ENCODE measurements at regions not wholly inside any gene's neighbourhood (a gene's known extent, or its start where the extent isn't known, plus 50 kb on each side); places are given as distances from the start of the nearest gene placed in this dataset.

DNA sequence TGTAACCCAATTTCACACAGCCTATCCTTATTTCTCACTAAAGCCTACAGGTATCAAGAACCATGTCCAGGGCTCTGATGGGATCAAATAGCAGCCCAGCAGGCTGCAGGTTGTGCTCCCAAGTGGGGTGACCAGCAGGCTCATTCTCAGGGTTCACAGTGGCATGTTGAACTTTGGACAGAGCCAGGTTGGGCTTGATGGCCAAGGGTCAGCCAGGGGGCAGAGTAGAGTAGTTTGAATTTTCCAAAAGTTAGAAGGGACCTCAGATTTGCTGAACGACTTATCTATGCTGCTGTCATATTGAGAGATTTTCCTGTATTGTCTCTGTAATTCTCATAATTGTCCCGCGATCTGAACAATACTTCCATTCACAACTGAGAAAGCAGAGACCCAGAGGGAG, 310.8 kb upstream of the BOD1L1 start:
- no peaks in the 10 kb centered on the region for H3K4me1 ChIP-seq (ENCODE audit: control insufficient read depth, insufficient read depth, low read length, poor library complexity, severe bottlenecking)
- H3K36me3 ChIP-seq (ENCODE audit: control insufficient read depth, insufficient read depth, low read length), result no peaks in the 10 kb centered on the region
- DNase-seq, result no peak
- H3K9me3 ChIP-seq (ENCODE audit: control insufficient read depth, low read length), result no peaks in the 10 kb centered on the region
- no peaks in the 10 kb centered on the region for H3K27me3 ChIP-seq (replicated peaks; ENCODE audit: control insufficient read depth, insufficient read depth, low read length, poor library complexity, severe bottlenecking)
- H3K27ac ChIP-seq (ENCODE audit: insufficient read depth, low read length, poor library complexity, severe bottlenecking), result no peak overlapping the region
- no peak overlapping the region for H3K4me3 ChIP-seq (ENCODE audit: insufficient read depth, low read depth, low read length, poor library complexity, severe bottlenecking)

DNA sequence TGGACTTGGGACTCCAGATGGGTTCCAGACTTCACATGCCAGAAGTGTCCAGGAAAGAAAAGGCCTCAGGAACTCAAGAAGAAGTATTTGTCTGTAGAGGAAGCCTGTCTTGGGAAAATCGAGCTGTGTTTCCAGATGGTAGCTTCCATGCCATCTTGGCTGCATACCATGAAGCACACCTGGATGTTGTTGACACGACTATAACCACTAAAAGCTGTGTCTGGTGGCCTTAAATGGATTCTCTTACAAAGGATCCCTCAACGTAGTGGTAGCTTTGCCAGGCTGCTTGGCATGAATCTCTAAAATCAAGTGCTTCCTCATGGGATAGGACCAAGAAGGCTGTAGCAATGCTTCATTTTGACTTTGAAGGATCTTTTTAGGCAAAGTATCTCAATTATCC, 313.4 kb upstream of the BOD1L1 start:
- Histone ChIP-seq H3K9me3 (ENCODE audit: control insufficient read depth, low read length) (no peaks in the 10 kb centered on the region), H3K4me3 (ENCODE audit: insufficient read depth, low read depth, low read length, poor library complexity, severe bottlenecking) (no peak overlapping the region), H3K27me3 (replicated peaks; ENCODE audit: control insufficient read depth, insufficient read depth, low read length, poor library complexity, severe bottlenecking) (no peaks in the 10 kb centered on the region), H3K4me1 (ENCODE audit: control insufficient read depth, insufficient read depth, low read length, poor library complexity, severe bottlenecking) (no peaks in the 10 kb centered on the region), H3K27ac (ENCODE audit: insufficient read depth, low read length, poor library complexity, severe bottlenecking) (no peak overlapping the region), H3K36me3 (ENCODE audit: control insufficient read depth, insufficient read depth, low read length) (no peaks in the 10 kb centered on the region)
- DNase-seq, result no peak

DNA sequence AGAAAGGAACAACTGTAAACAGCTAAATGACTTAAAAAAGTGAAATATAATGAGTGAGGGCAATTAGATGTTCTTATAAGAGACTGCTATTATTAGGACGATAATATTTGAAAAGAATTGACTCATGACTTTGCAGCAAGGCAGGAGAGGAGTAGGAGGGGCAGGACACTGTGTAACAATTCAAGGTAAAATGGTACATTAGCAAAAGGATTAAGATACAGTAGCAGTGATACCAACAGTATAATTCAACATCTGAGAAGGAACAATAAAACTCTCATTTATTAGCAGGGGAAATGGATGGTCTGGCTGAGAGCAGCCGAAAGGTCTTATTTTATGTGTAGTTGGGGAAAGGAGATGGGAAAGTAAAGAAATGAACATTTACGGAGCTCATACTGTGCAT, 315.5 kb upstream of the BOD1L1 start:
- Histone ChIP-seq H3K4me1 (ENCODE audit: control insufficient read depth, insufficient read depth, low read length, poor library complexity, severe bottlenecking) (no peaks in the 10 kb centered on the region), H3K9me3 (ENCODE audit: control insufficient read depth, low read length) (no peaks in the 10 kb centered on the region)
- no peak for DNase-seq

DNA sequence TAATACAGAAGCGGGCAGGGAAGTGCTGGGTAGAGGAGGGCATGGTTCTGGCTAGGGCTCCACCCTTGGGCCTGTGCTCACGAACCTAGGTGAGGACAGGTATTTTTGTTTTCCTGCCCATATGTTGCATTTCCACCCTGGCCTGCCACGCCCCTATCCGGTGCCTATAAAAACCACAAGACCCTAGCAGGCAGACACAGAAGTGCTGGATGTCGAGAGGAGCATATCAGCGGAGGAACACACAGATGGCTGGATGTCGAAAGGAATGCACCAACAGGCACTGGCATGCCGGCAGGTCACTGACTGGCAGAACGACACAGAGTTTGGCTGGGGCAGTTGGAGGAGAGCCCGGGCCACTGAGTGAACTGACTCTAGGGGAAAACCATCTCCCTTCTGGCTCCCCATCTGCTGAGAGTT, 316.6 kb upstream of the BOD1L1 start:
- Histone ChIP-seq H3K27ac (ENCODE audit: insufficient read depth, low read length, poor library complexity, severe bottlenecking) (no peak overlapping the region), H3K4me3 (ENCODE audit: insufficient read depth, low read depth, low read length, poor library complexity, severe bottlenecking) (no peak overlapping the region), H3K27me3 (replicated peaks; ENCODE audit: control insufficient read depth, insufficient read depth, low read length, poor library complexity, severe bottlenecking) (no peaks in the 10 kb centered on the region), H3K36me3 (ENCODE audit: control insufficient read depth, insufficient read depth, low read length) (no peaks in the 10 kb centered on the region), H3K9me3 (ENCODE audit: control insufficient read depth, low read length) (no peaks in the 10 kb centered on the region), H3K4me1 (ENCODE audit: control insufficient read depth, insufficient read depth, low read length, poor library complexity, severe bottlenecking) (no peaks in the 10 kb centered on the region)
- DNase-seq, result no peak

More for the DNA sequence above, 315.5 kb upstream of the BOD1L1 start:
- Histone ChIP-seq H3K4me3 (ENCODE audit: insufficient read depth, low read depth, low read length, poor library complexity, severe bottlenecking) (no peak overlapping the region), H3K36me3 (ENCODE audit: control insufficient read depth, insufficient read depth, low read length) (no peaks in the 10 kb centered on the region), H3K27ac (ENCODE audit: insufficient read depth, low read length, poor library complexity, severe bottlenecking) (no peak overlapping the region), H3K27me3 (replicated peaks; ENCODE audit: control insufficient read depth, insufficient read depth, low read length, poor library complexity, severe bottlenecking) (no peaks in the 10 kb centered on the region)

DNA sequence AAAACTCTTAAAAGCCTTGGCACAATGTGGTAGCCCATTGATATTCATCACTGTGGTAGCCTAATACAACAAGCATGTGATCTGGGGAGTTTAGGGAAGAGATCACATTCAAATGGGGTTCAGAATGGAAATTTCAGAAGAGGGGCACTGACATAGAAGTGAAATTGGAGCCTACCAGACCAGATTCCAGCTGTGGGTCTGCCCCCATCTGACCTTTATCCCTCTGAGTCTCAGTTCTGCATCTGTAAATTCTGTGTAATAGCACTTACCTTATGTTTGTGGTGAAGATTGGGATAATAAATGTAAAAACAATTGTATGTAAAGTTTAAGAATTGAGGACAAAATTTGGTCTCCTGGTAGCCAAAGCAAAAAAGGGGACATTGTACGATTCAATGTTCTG, 320.4 kb upstream of the BOD1L1 start:
- H3K4me1 ChIP-seq (ENCODE audit: control insufficient read depth, insufficient read depth, low read length, poor library complexity, severe bottlenecking), result no peaks in the 10 kb centered on the region
- no peaks in the 10 kb centered on the region for H3K27me3 ChIP-seq (replicated peaks; ENCODE audit: control insufficient read depth, insufficient read depth, low read length, poor library complexity, severe bottlenecking)
- no peak overlapping the region for H3K27ac ChIP-seq (ENCODE audit: insufficient read depth, low read length, poor library complexity, severe bottlenecking)
- no peak for DNase-seq
- no peak overlapping the region for H3K4me3 ChIP-seq (ENCODE audit: insufficient read depth, low read depth, low read length, poor library complexity, severe bottlenecking)
- H3K36me3 ChIP-seq (ENCODE audit: control insufficient read depth, insufficient read depth, low read length), result no peaks in the 10 kb centered on the region
- no peaks in the 10 kb centered on the region for H3K9me3 ChIP-seq (ENCODE audit: control insufficient read depth, low read length)

DNA sequence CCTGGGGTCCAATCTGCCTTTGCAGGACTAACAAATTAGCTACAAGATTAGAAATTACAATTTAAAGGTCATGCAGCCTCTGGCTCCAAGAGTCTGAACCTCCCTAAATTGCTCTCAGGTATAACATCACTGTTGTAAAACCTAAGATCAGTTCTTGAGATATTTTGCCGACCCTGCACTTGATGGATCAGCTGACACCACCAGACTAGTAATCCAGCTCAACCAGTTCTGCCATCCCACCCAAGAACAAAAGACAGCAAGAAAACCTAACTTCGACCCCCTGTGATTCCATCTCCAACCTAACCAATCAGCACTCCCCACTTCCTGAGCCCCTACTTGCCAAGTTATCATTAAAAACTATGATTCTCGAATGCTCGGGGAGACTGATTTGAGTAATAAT, 323.0 kb upstream of the BOD1L1 start:
- no peak for DNase-seq
- Histone ChIP-seq H3K4me3 (ENCODE audit: insufficient read depth, low read depth, low read length, poor library complexity, severe bottlenecking) (no peak overlapping the region), H3K36me3 (ENCODE audit: control insufficient read depth, insufficient read depth, low read length) (no peaks in the 10 kb centered on the region), H3K27ac (ENCODE audit: insufficient read depth, low read length, poor library complexity, severe bottlenecking) (no peak overlapping the region), H3K4me1 (ENCODE audit: control insufficient read depth, insufficient read depth, low read length, poor library complexity, severe bottlenecking) (no peaks in the 10 kb centered on the region), H3K9me3 (ENCODE audit: control insufficient read depth, low read length) (no peaks in the 10 kb centered on the region), H3K27me3 (replicated peaks; ENCODE audit: control insufficient read depth, insufficient read depth, low read length, poor library complexity, severe bottlenecking) (no peaks in the 10 kb centered on the region)

DNA sequence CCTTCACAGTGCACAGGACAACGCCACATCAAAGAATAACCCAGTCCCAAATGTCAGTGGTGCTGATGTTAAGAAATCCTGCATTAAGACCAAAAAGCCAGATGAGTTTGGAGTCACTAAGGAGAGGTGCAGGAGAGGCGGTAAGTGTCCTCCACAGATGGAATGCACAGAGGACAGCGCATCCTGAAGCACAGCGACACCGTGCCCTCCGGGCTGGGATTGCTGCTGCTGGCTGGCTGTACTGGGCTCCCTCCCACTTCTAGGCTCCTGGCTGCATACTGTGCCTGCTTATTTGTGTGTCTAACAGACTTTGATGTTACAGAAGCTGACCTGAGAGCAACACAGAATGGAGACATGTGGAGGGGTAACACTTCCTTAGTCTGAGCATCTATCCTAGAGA, 325.6 kb upstream of the BOD1L1 start:
- H3K27me3 ChIP-seq (replicated peaks; ENCODE audit: control insufficient read depth, insufficient read depth, low read length, poor library complexity, severe bottlenecking), result no peaks in the 10 kb centered on the region
- no peak for DNase-seq
- H3K36me3 ChIP-seq (ENCODE audit: control insufficient read depth, insufficient read depth, low read length), result no peaks in the 10 kb centered on the region
- H3K4me3 ChIP-seq (ENCODE audit: insufficient read depth, low read depth, low read length, poor library complexity, severe bottlenecking), result no peak overlapping the region
- no peaks in the 10 kb centered on the region for H3K9me3 ChIP-seq (ENCODE audit: control insufficient read depth, low read length)
- H3K4me1 ChIP-seq (ENCODE audit: control insufficient read depth, insufficient read depth, low read length, poor library complexity, severe bottlenecking), result no peaks in the 10 kb centered on the region
- no peak overlapping the region for H3K27ac ChIP-seq (ENCODE audit: insufficient read depth, low read length, poor library complexity, severe bottlenecking)

DNA sequence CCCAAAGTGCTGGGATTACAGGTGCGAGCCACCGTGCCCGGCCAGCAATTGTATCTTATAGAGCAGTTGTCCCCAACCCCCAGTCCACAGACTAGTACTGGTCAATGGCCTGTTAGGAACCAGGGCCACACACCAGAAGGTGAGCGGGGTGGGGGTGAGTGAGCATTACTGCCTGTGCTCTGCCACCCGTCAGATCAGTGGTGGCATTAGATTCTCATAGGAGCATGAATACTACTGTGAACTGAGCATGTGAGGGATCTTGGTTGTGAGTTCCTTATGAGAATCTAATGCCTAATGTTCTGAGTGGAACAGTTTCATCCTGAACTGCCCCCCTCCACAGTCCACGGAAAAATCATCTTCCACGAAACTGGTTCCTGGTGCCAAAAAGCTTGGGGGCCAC, 328.0 kb upstream of the BOD1L1 start:
- no peak for DNase-seq
- no peaks in the 10 kb centered on the region for H3K36me3 ChIP-seq (ENCODE audit: control insufficient read depth, insufficient read depth, low read length)
- no peak overlapping the region for H3K27ac ChIP-seq (ENCODE audit: insufficient read depth, low read length, poor library complexity, severe bottlenecking)
- H3K27me3 ChIP-seq (replicated peaks; ENCODE audit: control insufficient read depth, insufficient read depth, low read length, poor library complexity, severe bottlenecking), result no peaks in the 10 kb centered on the region
- H3K9me3 ChIP-seq (ENCODE audit: control insufficient read depth, low read length), result no peaks in the 10 kb centered on the region
- H3K4me3 ChIP-seq (ENCODE audit: insufficient read depth, low read depth, low read length, poor library complexity, severe bottlenecking), result no peak overlapping the region
- no peaks in the 10 kb centered on the region for H3K4me1 ChIP-seq (ENCODE audit: control insufficient read depth, insufficient read depth, low read length, poor library complexity, severe bottlenecking)

DNA sequence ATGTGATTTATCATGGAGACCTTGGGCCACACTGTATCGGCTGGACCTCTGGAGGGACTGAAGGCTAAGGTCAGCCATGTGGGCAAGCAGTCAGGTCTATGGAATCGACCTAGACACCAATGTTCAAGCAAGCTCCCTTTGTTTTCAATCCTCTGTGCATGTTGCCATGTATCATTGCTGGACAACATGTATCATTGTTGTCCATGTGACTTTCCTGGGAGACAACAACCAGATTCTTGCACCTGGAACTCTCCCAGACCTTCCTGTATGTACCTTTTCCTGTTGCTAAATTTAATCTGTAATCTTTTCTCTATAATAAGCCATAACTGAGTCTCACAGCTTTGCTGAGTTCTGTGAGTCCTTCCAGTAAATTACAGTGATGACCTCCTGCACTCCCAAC, 329.4 kb upstream of the BOD1L1 start:
- no peak for DNase-seq

DNA sequence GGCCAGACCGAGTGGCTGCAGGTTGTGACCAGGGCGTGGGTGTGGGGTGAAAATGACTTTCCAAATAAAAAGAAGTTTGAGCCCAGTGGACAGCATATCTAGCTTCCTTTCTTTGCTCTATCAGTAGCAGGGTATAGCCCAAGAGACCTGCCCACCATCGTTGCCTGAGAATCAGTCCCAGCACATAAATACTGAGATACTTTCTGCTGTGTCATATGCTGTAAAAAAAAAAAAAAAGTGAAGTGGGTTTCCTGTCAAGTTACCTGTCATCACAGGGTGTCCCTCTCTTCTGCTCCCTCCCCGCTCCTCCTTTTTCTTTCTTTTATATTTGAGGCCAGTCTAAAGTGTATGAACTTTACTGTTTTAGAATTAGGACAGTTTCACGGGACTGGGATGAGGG, 330.3 kb upstream of the BOD1L1 start:
- Histone ChIP-seq H3K27me3 (replicated peaks; ENCODE audit: control insufficient read depth, insufficient read depth, low read length, poor library complexity, severe bottlenecking) (no peaks in the 10 kb centered on the region), H3K27ac (ENCODE audit: insufficient read depth, low read length, poor library complexity, severe bottlenecking) (no peak overlapping the region), H3K4me1 (ENCODE audit: control insufficient read depth, insufficient read depth, low read length, poor library complexity, severe bottlenecking) (no peaks in the 10 kb centered on the region), H3K4me3 (ENCODE audit: insufficient read depth, low read depth, low read length, poor library complexity, severe bottlenecking) (no peak overlapping the region), H3K9me3 (ENCODE audit: control insufficient read depth, low read length) (no peaks in the 10 kb centered on the region), H3K36me3 (ENCODE audit: control insufficient read depth, insufficient read depth, low read length) (no peaks in the 10 kb centered on the region)
- DNase-seq, result no peak

More for the DNA sequence above, 329.4 kb upstream of the BOD1L1 start:
- no peaks in the 10 kb centered on the region for H3K9me3 ChIP-seq (ENCODE audit: control insufficient read depth, low read length)
- H3K27ac ChIP-seq (ENCODE audit: insufficient read depth, low read length, poor library complexity, severe bottlenecking), result no peak overlapping the region
- no peaks in the 10 kb centered on the region for H3K36me3 ChIP-seq (ENCODE audit: control insufficient read depth, insufficient read depth, low read length)
- no peaks in the 10 kb centered on the region for H3K4me1 ChIP-seq (ENCODE audit: control insufficient read depth, insufficient read depth, low read length, poor library complexity, severe bottlenecking)
- H3K27me3 ChIP-seq (replicated peaks; ENCODE audit: control insufficient read depth, insufficient read depth, low read length, poor library complexity, severe bottlenecking), result no peaks in the 10 kb centered on the region
- no peak overlapping the region for H3K4me3 ChIP-seq (ENCODE audit: insufficient read depth, low read depth, low read length, poor library complexity, severe bottlenecking)

DNA sequence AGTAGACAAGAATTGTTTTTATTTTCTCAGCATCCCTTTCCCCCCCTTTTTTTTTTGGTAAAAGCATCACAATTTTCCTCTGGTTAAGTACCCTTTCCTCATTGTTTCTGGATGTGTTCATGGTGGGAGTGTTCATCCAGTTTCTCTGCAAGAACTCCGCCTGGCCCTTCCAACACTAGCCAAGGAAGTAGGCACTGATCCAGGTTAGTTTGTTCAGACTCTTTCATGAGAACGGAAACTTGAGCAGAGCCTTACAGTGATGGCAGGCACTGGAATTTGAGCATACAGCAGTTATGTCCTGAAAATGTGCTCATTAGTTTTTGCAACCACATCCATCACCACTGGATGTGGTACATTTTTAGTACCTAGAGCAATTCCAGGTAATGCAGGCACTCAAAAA, 336.1 kb upstream of the BOD1L1 start:
- DNase-seq, result no peak
- H3K9me3 ChIP-seq (ENCODE audit: control insufficient read depth, low read length), result no peaks in the 10 kb centered on the region

More for the DNA sequence above, 336.1 kb upstream of the BOD1L1 start:
- Histone ChIP-seq H3K27ac (ENCODE audit: insufficient read depth, low read length, poor library complexity, severe bottlenecking) (no peak overlapping the region), H3K4me1 (ENCODE audit: control insufficient read depth, insufficient read depth, low read length, poor library complexity, severe bottlenecking) (no peaks in the 10 kb centered on the region), H3K4me3 (ENCODE audit: insufficient read depth, low read depth, low read length, poor library complexity, severe bottlenecking) (no peak overlapping the region), H3K27me3 (replicated peaks; ENCODE audit: control insufficient read depth, insufficient read depth, low read length, poor library complexity, severe bottlenecking) (no peaks in the 10 kb centered on the region), H3K36me3 (ENCODE audit: control insufficient read depth, insufficient read depth, low read length) (no peaks in the 10 kb centered on the region)
